H1 (cell line): ENCODE measurements at regions not wholly inside any gene's neighbourhood (a gene's known extent, or its start where the extent isn't known, plus 50 kb on each side); places are given as distances from the start of the nearest gene placed in this dataset.

ENCODE experiments used
- SIN3A ChIP-seq, 2 experiments: IDR thresholded peaks in 1 of 2; conservative IDR thresholded peaks in 1 of 2; 2 replicates each; pipeline ENCODE4 v1.6.1; 2011 to 2012; ENCODE audit warnings: low read length in 2 of 2, improper control_type of control experiment in 1 of 2, low read depth in 1 of 2, mild to moderate bottlenecking in 1 of 2
- TF ChIP-seq, protein P1 (sequence below), 3 experiments: IDR thresholded peaks; 1 replicate in 2 of 3; 2 replicates in 1 of 3; pipeline versions ENCODE4 v1.5.1 to v1.6.1; 2011; ENCODE audit warnings: low read length in 3 of 3, mild to moderate bottlenecking in 3 of 3, inconsistent platforms in 2 of 3, low read depth in 1 of 3, moderate library complexity in 1 of 3; ENCODE audit not compliant: insufficient read depth in 1 of 3; ENCODE audit errors: control extremely low read depth in 1 of 3

DNA sequence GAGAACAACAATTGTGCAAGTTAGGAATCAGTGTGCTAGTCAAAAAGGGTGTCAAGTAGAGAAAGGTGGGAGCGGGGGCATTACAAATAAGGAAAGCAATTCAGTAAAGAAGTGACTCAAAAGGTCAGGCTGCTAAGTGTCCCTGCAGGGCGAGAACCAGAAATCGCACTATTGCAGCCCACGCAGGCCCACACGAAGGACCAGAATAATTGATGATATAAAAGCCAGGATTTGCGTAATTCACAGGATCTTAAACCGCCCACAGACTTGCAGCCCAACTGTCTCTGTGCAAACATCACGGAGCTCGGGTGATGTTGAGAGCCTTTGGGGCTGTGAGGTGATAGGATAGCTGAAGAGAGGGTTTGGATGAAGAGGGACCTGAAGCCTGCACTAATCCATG, 349.0 kb downstream of the BRINP1 start (continued):
- TF ChIP-seq SIN3A (conservative IDR thresholded peaks at IDR 0.05 in 1 of 2, IDR thresholded peaks at IDR 0.05 in 1 of 2; ENCODE audit: low read depth in 1 of 2, low read length in 2 of 2) = no peak
- TF ChIP-seq, protein P1, sequence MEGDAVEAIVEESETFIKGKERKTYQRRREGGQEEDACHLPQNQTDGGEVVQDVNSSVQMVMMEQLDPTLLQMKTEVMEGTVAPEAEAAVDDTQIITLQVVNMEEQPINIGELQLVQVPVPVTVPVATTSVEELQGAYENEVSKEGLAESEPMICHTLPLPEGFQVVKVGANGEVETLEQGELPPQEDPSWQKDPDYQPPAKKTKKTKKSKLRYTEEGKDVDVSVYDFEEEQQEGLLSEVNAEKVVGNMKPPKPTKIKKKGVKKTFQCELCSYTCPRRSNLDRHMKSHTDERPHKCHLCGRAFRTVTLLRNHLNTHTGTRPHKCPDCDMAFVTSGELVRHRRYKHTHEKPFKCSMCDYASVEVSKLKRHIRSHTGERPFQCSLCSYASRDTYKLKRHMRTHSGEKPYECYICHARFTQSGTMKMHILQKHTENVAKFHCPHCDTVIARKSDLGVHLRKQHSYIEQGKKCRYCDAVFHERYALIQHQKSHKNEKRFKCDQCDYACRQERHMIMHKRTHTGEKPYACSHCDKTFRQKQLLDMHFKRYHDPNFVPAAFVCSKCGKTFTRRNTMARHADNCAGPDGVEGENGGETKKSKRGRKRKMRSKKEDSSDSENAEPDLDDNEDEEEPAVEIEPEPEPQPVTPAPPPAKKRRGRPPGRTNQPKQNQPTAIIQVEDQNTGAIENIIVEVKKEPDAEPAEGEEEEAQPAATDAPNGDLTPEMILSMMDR (IDR thresholded peaks at IDR 0.05; ENCODE audit: control extremely low read depth in 1 of 3, insufficient read depth in 1 of 3, low read depth in 1 of 3, low read length in 3 of 3) = no peak
- TF ChIP-seq, all 59 proteins: peak for 0
